Astrocyte of the spinal cord (primary cell): ENCODE measurements at regions not wholly inside any gene's neighbourhood (a gene's known extent, or its start where the extent isn't known, plus 50 kb on each side); places are given as distances from the start of the nearest gene placed in this dataset.
"Not testable (repeated sequence)": the region's sequence is repeated elsewhere in the genome, so short reads cannot be mapped to it uniquely, and the experiment has no call there.

Experiments used
- DNase-seq: peaks from one replicate; pipeline ENCODE4 v3.0.0; 2011; ENCODE audit warnings: low read depth, low spot score
- H3K4me3 ChIP-seq: 2 replicates; pipeline ENCODE4 v1.5.1; 2011; ENCODE audit warnings: low read depth, mild to moderate bottlenecking, low read length, moderate library complexity
- CTCF ChIP-seq: IDR thresholded peaks from 2 replicates; pipeline ENCODE4 v1.5.1; 2012; ENCODE audit warnings: low read depth, mild to moderate bottlenecking, low read length, inconsistent platforms
- in situ Hi-C: cut with HindIII; loops from 2 replicates; pipeline ENCODE4 v1.10.0; 2017; ENCODE audit warnings: low sequenced_read_pairs

- DNase-seq, result peak; percentile 67
- in situ Hi-C loops, result no loop called here
- no peak for TF ChIP-seq CTCF
- no peak overlapping the region for H3K4me3 ChIP-seq
Observed at GRCh38 chr12:42730291-42730690, 140.7 kb upstream of the PRICKLE1 start.

GRCh38 chr12:42729535-42729900 is 140.0 kb upstream of the PRICKLE1 start:
- in situ Hi-C loops, result no loop called here
- no peak overlapping the region for H3K4me3 ChIP-seq
- DNase-seq, result no peak
- TF ChIP-seq CTCF, result no peak

DNA sequence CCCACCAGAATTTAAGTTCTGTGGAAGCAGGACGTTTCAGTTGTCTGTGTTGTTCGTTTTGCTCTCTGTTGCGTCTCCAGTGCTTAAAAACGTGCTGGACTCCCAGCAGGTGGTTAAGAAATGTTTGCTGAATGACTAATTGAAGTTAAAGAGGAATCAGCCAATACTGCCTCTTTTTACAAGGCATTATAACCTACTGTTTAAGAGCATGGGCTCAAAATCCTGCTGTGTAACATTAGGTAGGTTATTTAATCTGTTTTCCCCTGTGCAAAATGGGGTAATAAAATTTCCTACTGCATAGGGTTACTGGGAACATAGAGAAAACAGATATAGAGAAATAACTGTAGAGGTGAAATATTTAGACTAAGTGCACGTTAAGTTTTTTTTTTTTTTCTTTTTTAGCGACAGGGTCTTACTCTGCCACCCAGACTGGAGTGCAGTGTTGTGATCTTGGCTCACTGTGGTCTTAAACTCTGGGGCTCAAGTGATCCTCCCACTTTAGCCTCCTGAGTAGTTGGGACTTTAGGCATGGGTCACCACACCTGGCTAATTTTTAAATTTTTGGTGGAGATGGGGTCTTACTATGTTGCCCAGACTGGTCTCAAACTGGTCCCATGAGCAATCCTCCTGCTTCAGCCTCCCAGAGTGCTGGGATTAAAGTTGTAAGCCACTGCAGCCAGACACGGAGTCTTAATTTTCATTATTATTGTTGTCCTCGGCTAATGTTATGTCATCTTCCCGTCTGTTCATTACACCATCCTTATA is 139.4 kb upstream of the PRICKLE1 start:
- in situ Hi-C loops, result no loop called here
- H3K4me3 ChIP-seq, result no peak overlapping the region
- no peak for TF ChIP-seq CTCF
- DNase-seq, result no peak

DNA sequence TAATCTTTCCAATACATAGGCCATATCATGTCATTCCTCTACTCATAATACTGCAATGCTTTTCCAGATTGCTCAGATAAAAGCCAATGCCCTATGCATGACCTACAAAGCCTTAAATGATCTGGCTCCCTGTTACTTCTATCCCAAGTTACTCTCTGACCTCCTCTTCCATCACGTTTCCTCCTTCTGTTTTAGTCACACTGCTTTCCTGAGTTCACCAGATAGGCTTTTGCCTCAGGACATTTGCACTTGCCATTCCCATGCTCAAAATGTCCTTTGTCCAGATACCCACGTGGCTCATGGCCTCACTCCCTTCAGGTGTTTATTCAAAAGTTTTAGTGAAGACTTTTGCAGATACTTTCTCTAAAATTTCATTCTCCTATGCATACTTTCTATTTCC is 138.7 kb upstream of the PRICKLE1 start:
- no peak for DNase-seq
- in situ Hi-C loops, result no loop called here
- no peak for TF ChIP-seq CTCF
- no peak overlapping the region for H3K4me3 ChIP-seq

- H3K4me3 ChIP-seq, result no peak overlapping the region
- peak; percentile 92 for DNase-seq
- no peak for TF ChIP-seq CTCF
- in situ Hi-C loops, result no loop called here
Observed at GRCh38 chr12:42725809-42726208, 136.3 kb upstream of the PRICKLE1 start.

DNA sequence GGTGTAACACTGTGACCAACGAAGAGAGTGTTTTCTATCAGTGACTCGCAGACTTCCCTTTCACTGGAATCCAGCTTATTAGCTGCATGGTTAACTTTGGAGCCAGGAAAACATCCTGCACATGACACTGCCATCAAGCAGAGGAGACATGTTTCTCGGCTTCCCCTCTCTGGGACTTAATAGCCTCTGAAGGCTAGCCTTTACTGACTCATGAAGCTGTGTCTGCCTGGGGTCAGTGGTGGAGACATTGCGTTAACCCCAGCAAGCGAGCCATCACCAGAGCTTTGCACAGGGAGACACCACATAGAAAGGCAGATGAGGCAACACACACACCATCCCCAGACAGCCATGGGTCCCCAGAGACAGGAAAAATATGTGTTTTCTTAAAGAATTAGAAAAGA is 126.9 kb upstream of the PRICKLE1 start:
- H3K4me3 ChIP-seq, result no peak overlapping the region
- DNase-seq, result peak; percentile 70
- in situ Hi-C loops, result no loop called here
- TF ChIP-seq CTCF, result no peak

DNA sequence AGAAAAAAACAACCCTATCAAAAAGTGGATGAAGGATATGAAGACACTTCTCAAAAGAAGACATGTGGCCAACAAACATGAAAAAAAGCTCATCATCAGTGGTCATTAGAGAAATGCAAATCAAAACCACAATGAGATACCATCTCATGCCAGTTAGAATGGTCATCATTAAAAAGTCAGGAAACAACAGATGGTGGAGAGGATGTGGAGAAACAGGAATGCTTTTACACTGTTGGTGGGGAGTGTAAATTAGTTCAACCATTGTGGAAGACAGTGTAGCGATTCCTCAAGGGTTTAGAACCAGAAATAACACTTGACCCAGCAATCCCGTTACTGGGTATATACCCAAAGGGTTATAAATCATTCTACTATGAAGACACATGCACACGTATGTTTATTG is 124.0 kb upstream of the PRICKLE1 start:
- DNase-seq, in situ Hi-C loops, H3K4me3 ChIP-seq: not testable (repeated sequence)

GRCh38 chr12:42708374-42708773 is 118.8 kb upstream of the PRICKLE1 start:
- in situ Hi-C loops, H3K4me3 ChIP-seq: not testable (repeated sequence)

More at GRCh38 chr12:42708374-42708773, 118.8 kb upstream of the PRICKLE1 start:
- DNase-seq, result not testable (repeated sequence)
